ENCODE measurements at regions not wholly inside any gene's neighbourhood (a gene's known extent, or its start where the extent isn't known, plus 50 kb on each side); places are given as distances from the start of the nearest gene placed in this dataset.

GRCh38 chr12:67112586-67112985 lies 156.6 kb upstream of the CAND1 start:
- Mint-ChIP-seq H3K27me3 (ENCODE audit: insufficient read depth, low read depth, poor library complexity) (no peaks in the 10 kb centered on the region), H3K27ac (no peak overlapping the region), H3K4me3 (no peak overlapping the region), H3K4me1 (no peaks in the 10 kb centered on the region; the same call in 2 of the 3 replicates), H3K36me3 (ENCODE audit: low read depth) (no peaks in the 10 kb centered on the region), H3K9me3 (no peaks in the 10 kb centered on the region)
- DNase-seq (ENCODE audit: low spot score) = no peak
- Histone ChIP-seq H3K4me1 (ENCODE audit: insufficient read depth) (no peaks in the 10 kb centered on the region; the same call in 1 of the 2 replicates), H3K9me2 (ENCODE audit: insufficient read depth) (no peaks in the 10 kb centered on the region), H3F3A (replicated peaks; ENCODE audit: low read depth) (no peaks in the 10 kb centered on the region), H3K4me2 (no peak overlapping the region), H3K27me3 (ENCODE audit: insufficient read depth) (no peaks in the 10 kb centered on the region), H3K4me3 (no peak overlapping the region), H2AFZ (no peak overlapping the region), H3K36me3 (ENCODE audit: insufficient read depth) (no peaks in the 10 kb centered on the region), H4K20me1 (replicated peaks; ENCODE audit: insufficient read depth) (no peaks in the 10 kb centered on the region), H3K79me2 (replicated peaks; ENCODE audit: insufficient read depth) (no peaks in the 10 kb centered on the region), H3K27ac (ENCODE audit: low read depth) (no peak overlapping the region)
- no peak for ATAC-seq
- TF ChIP-seq CREB1 (CRISPR knock-in tag; IDR thresholded peaks at IDR 0.05; ENCODE audit: low read depth) = no peak
- TF ChIP-seq EZH2 (IDR thresholded peaks at IDR 0.05; ENCODE audit: low read depth, unreplicated experiment) = no peak
- TF ChIP-seq EZH2phosphoT487 (IDR thresholded peaks at IDR 0.05; ENCODE audit: unreplicated experiment) = no peak
- no peak for TF ChIP-seq POLR2AphosphoS5 (IDR thresholded peaks at IDR 0.05; ENCODE audit: low read depth)
- TF ChIP-seq JUNB (IDR thresholded peaks at IDR 0.05; ENCODE audit: unreplicated experiment) = no peak
- TF ChIP-seq ZNF114 (CRISPR knock-in tag; IDR thresholded peaks at IDR 0.05) = no peak
- no peak for TF ChIP-seq ZNF462 (CRISPR knock-in tag; IDR thresholded peaks at IDR 0.05)
- no peak for TF ChIP-seq STAT1 (IDR thresholded peaks at IDR 0.05; ENCODE audit: unreplicated experiment)
- no peak for TF ChIP-seq ZNF331 (CRISPR knock-in tag; IDR thresholded peaks at IDR 0.05; ENCODE audit: low read depth)
- TF ChIP-seq NANOG (IDR thresholded peaks at IDR 0.05; ENCODE audit: borderline replicate concordance) = no peak
- TF ChIP-seq, protein P1, sequence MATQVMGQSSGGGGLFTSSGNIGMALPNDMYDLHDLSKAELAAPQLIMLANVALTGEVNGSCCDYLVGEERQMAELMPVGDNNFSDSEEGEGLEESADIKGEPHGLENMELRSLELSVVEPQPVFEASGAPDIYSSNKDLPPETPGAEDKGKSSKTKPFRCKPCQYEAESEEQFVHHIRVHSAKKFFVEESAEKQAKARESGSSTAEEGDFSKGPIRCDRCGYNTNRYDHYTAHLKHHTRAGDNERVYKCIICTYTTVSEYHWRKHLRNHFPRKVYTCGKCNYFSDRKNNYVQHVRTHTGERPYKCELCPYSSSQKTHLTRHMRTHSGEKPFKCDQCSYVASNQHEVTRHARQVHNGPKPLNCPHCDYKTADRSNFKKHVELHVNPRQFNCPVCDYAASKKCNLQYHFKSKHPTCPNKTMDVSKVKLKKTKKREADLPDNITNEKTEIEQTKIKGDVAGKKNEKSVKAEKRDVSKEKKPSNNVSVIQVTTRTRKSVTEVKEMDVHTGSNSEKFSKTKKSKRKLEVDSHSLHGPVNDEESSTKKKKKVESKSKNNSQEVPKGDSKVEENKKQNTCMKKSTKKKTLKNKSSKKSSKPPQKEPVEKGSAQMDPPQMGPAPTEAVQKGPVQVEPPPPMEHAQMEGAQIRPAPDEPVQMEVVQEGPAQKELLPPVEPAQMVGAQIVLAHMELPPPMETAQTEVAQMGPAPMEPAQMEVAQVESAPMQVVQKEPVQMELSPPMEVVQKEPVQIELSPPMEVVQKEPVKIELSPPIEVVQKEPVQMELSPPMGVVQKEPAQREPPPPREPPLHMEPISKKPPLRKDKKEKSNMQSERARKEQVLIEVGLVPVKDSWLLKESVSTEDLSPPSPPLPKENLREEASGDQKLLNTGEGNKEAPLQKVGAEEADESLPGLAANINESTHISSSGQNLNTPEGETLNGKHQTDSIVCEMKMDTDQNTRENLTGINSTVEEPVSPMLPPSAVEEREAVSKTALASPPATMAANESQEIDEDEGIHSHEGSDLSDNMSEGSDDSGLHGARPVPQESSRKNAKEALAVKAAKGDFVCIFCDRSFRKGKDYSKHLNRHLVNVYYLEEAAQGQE (IDR thresholded peaks at IDR 0.05; ENCODE audit: unreplicated experiment) = no peak
- TF ChIP-seq ETS1 (IDR thresholded peaks at IDR 0.05) = no peak
- TF ChIP-seq, protein P2, sequence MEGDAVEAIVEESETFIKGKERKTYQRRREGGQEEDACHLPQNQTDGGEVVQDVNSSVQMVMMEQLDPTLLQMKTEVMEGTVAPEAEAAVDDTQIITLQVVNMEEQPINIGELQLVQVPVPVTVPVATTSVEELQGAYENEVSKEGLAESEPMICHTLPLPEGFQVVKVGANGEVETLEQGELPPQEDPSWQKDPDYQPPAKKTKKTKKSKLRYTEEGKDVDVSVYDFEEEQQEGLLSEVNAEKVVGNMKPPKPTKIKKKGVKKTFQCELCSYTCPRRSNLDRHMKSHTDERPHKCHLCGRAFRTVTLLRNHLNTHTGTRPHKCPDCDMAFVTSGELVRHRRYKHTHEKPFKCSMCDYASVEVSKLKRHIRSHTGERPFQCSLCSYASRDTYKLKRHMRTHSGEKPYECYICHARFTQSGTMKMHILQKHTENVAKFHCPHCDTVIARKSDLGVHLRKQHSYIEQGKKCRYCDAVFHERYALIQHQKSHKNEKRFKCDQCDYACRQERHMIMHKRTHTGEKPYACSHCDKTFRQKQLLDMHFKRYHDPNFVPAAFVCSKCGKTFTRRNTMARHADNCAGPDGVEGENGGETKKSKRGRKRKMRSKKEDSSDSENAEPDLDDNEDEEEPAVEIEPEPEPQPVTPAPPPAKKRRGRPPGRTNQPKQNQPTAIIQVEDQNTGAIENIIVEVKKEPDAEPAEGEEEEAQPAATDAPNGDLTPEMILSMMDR (conservative IDR thresholded peaks at IDR 0.05; ENCODE audit: low read depth in 2 of 2) = no peak
